HCT116 (cell line): ENCODE measurements at regions not wholly inside any gene's neighbourhood (a gene's known extent, or its start where the extent isn't known, plus 50 kb on each side); places are given as distances from the start of the nearest gene placed in this dataset.

Experiments
- ATAC-seq: fragments of 200-7000 bp; cut with Tn5 transposase; 2 replicates; pipeline ENCODE4 v1.9.1; 2020; ENCODE audit warnings: mild to moderate bottlenecking, moderate library complexity
- BruUV-seq: library from RNA; stranded (reverse); fragments of 400-500 nt; replicated peaks from 2 replicates; lab custom pipeline; 2021; lab: Mats Ljungman, UMichigan
- CTCF ChIA-PET: fragments of 300-600 bp; sonication (Branson Sonifier 250); formaldehyde crosslinking; loops from one replicate; lab custom pipeline; 2021; ENCODE audit warnings: antibody characterized with exemption; lab: Charles Lee
- POLR2A ChIA-PET: fragments of 300-600, 350-600 bp; sonication (Branson Sonifier 250); formaldehyde crosslinking; loops from one replicate; lab custom pipeline; 2021; ENCODE audit warnings: antibody characterized with exemption; lab: Charles Lee
- RAD21 ChIA-PET, 2 experiments: fragments of 300-600 bp; sonication (Branson Sonifier 250); formaldehyde crosslinking; loops; one replicate each; lab custom pipeline; 2023; ENCODE audit warnings: low total read pairs in 2 of 2; ENCODE audit not compliant: uncharacterized antibody in 2 of 2, unreplicated experiment in 2 of 2, low non-redundant PET in 1 of 2; lab: Charles Lee
- DNase-seq: peaks from one replicate; pipeline ENCODE4 v3.0.0-alpha.2; 2010; ENCODE audit warnings: low read depth, low spot score
- H2AFZ ChIP-seq: fragments of 200-600 bp; shearing (Covaris generic), sonication (generic); 2 replicates; pipeline ENCODE4 v1.6.1; 2017; ENCODE audit warnings: low read depth, mixed run types, mixed read lengths, antibody characterized with exemption, low read length; ENCODE audit not compliant: poor library complexity, severe bottlenecking
- H3K27ac ChIP-seq: 2 replicates; pipeline ENCODE4 v1.5.1; 2012; ENCODE audit warnings: low read depth, low read length
- H3K27me3 ChIP-seq: fragments of 200-600 bp; sonication (generic); 2 replicates; pipeline ENCODE4 v1.6.1; 2016; ENCODE audit warnings: mixed run types, low read length, mixed read lengths; ENCODE audit not compliant: insufficient read depth
- H3K36me3 ChIP-seq, 2 experiments: fragments of 200-500 bp in 1 of 2; fragments of 200-600 bp in 1 of 2; sonication (Bioruptor generic) in 1 of 2; sonication (generic) in 1 of 2; 2 replicates each; pipeline versions ENCODE4 v1.5.1 to v1.6.1; 2014 to 2016; ENCODE audit warnings: low read length in 2 of 2, inconsistent platforms in 1 of 2, mixed read lengths in 1 of 2, mixed run types in 1 of 2; ENCODE audit not compliant: insufficient read depth in 2 of 2, control insufficient read depth in 1 of 2
- H3K4me1 ChIP-seq, 2 experiments: fragments of 200-600 bp in 1 of 2; sonication (generic) in 1 of 2; 2 replicates each; pipeline versions ENCODE4 v1.5.1 to v1.6.1; 2012 to 2017; ENCODE audit warnings: low read length in 2 of 2, inconsistent platforms in 1 of 2, mild to moderate bottlenecking in 1 of 2, mixed read lengths in 1 of 2, mixed run types in 1 of 2, moderate library complexity in 1 of 2; ENCODE audit not compliant: insufficient read depth in 2 of 2, control insufficient read depth in 1 of 2
- H3K4me2 ChIP-seq: fragments of 200-600 bp; sonication (generic); 2 replicates; pipeline ENCODE4 v1.6.1; 2017; ENCODE audit warnings: mixed run types, low read length, mixed read lengths
- H3K4me3 ChIP-seq, 2 experiments: fragments of 200-600 bp in 1 of 2; sonication (generic) in 1 of 2; replicated peaks in 1 of 2; 2 replicates each; pipeline ENCODE4 v1.5.1; 2011 to 2016; ENCODE audit warnings: low read length in 2 of 2, control low read depth in 1 of 2, low read depth in 1 of 2, mild to moderate bottlenecking in 1 of 2, mixed read lengths in 1 of 2, mixed run types in 1 of 2
- H3K79me2 ChIP-seq: fragments of 200-600 bp; sonication (generic); 2 replicates; pipeline ENCODE4 v1.6.1; 2017; ENCODE audit warnings: mild to moderate bottlenecking, mixed run types, low read length, moderate library complexity, mixed read lengths; ENCODE audit not compliant: insufficient read depth
- H3K9ac ChIP-seq: fragments of 200-600 bp; sonication (generic); 2 replicates; pipeline ENCODE4 v1.6.1; 2016; ENCODE audit warnings: low read length, mixed read lengths
- H3K9me2 ChIP-seq: fragments of 200-600 bp; sonication (generic), shearing (Covaris generic); 2 replicates; pipeline ENCODE4 v1.6.1; 2017; ENCODE audit warnings: mixed run types, mild to moderate bottlenecking, moderate library complexity; ENCODE audit not compliant: insufficient read depth
- H3K9me3 ChIP-seq, 2 experiments: fragments of 200-500 bp in 1 of 2; fragments of 200-600 bp in 1 of 2; sonication (Bioruptor generic) in 1 of 2; sonication (generic) in 1 of 2; 2 replicates each; pipeline ENCODE4 v1.6.1; 2014 to 2017; ENCODE audit warnings: low read length in 2 of 2, mixed read lengths in 2 of 2, inconsistent platforms in 1 of 2, low read depth in 1 of 2, mild to moderate bottlenecking in 1 of 2, mixed run types in 1 of 2, moderate library complexity in 1 of 2; ENCODE audit not compliant: control insufficient read depth in 1 of 2, insufficient read depth in 1 of 2
- H4K20me1 ChIP-seq: fragments of 200-600 bp; sonication (generic), shearing (Covaris generic); 2 replicates; pipeline ENCODE4 v1.6.1; 2017; ENCODE audit warnings: mixed run types, mild to moderate bottlenecking, moderate library complexity; ENCODE audit not compliant: insufficient read depth
- EGR1 ChIP-seq: IDR thresholded peaks from 2 replicates; pipeline ENCODE4 v1.6.1; 2012; ENCODE audit warnings: low read depth
- ELF1 ChIP-seq: IDR thresholded peaks from 2 replicates; pipeline ENCODE4 v1.6.1; 2012; ENCODE audit warnings: low read depth, borderline replicate concordance
- EZH2 ChIP-seq: fragments of 200-600 bp; sonication (generic); IDR thresholded peaks from 2 replicates; pipeline ENCODE4 v1.6.1; 2017; ENCODE audit warnings: antibody characterized with exemption, mixed run types
- EZH2phosphoT487 ChIP-seq: fragments of 200-600 bp; IDR thresholded peaks from 2 replicates; pipeline ENCODE4 v1.6.1; 2018; ENCODE audit warnings: antibody characterized with exemption, borderline replicate concordance
- FOSL1 ChIP-seq: IDR thresholded peaks from 2 replicates; pipeline ENCODE4 v1.6.1; 2012; ENCODE audit warnings: low read depth
- JUND ChIP-seq: IDR thresholded peaks from 2 replicates; pipeline ENCODE4 v1.6.1; 2012
- RAD21 ChIP-seq: IDR thresholded peaks from 2 replicates; pipeline ENCODE4 v1.6.1; 2012; ENCODE audit warnings: low read depth, mild to moderate bottlenecking
- REST ChIP-seq: IDR thresholded peaks from 2 replicates; pipeline ENCODE4 v1.6.1; 2012; ENCODE audit warnings: low read depth
- SP1 ChIP-seq: IDR thresholded peaks from 2 replicates; pipeline ENCODE4 v1.6.1; 2012; ENCODE audit warnings: low read depth
- SRF ChIP-seq: IDR thresholded peaks from 2 replicates; pipeline ENCODE4 v1.6.1; 2012; ENCODE audit warnings: low read depth
- ZBTB33 ChIP-seq: IDR thresholded peaks from 2 replicates; pipeline ENCODE4 v1.6.1; 2011; ENCODE audit warnings: mild to moderate bottlenecking, low read length, moderate library complexity; ENCODE audit not compliant: insufficient replicate concordance; ENCODE audit errors: extremely low read depth
- ZFX ChIP-seq: fragments of 450-650 bp; IDR thresholded peaks from 2 replicates; pipeline ENCODE4 v1.6.1; 2017
- intact Hi-C: fragments of 100-400 bp; cut with micrococcal nuclease; formaldehyde crosslinking; loops from 2 replicates; pipeline ENCODE4 v1.10.0; 2022

DNA sequence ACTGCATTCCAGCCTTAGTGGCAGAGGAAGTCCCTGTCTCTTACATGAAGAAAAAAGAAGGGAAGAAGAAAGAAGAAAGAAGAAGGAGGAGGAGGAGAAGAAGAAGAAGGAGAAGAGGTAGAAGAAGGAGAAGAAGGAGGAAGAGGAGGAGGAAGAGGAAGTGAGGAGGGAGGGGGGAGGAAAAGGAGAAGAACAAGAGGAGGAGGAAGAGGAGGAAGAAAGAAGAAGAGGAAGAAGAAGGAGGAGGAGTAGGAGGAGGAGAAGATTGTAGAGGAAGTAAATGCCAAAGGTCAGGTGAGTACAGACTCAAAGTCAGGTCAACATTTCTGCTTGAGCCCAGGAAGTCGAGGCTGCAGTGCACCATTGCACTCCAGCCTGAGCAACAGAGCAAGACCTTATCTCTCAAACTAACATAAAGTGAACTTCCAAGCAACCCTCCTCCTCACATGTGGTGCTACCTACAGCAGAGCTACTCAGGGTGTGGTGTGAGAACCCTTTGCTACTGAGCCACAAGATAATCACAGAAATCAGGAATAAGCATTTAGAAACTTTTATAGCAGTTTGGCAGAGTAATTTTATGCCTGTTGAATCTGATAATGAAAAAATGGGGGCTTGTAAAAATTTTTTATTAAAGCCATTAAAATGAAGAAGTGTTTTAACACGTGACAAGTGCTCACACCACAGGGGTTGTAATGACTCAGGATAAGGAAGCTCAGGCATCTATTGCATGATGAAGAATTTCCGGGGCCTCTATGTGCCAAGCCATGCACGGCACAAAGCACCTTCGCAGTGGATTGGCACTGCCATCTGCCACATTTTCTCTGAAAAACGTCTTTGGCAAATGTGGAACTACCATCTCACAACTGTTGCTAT, 224.9 kb upstream of the AUTS2 start:
- Histone ChIP-seq H3K27me3 (no peaks in the 10 kb centered on the region), H2AFZ (no peak overlapping the region), H3K79me2 (no peaks in the 10 kb centered on the region), H3K36me3 (no peaks in the 10 kb centered on the region), H3K4me1 (no peaks in the 10 kb centered on the region), H3K9me2 (no peaks in the 10 kb centered on the region), H4K20me1 (no peaks in the 10 kb centered on the region), H3K27ac (no peak overlapping the region), H3K9me3 (no peaks in the 10 kb centered on the region; a peak in 2 of 4 replicates), H3K4me3 (no peak overlapping the region), H3K4me2 (no peak overlapping the region), H3K9ac (no peak overlapping the region)
- TF ChIP-seq SP1 (no peak), ELF1 (no peak), ZFX (no peak), REST (no peak), RAD21 (no peak), EGR1 (no peak), FOSL1 (no peak), ZBTB33 (no peak), JUND (no peak), EZH2phosphoT487 (no peak), SRF (no peak), EZH2 (no peak)
- no peak for ATAC-seq
- CTCF ChIA-PET: no interaction called here
- RAD21 ChIA-PET: no interaction called here
- no TSS peak for BruUV-seq
- DNase-seq: no peak
- POLR2A ChIA-PET: no interaction called here
- intact Hi-C loops: no loop called here
